Endothelial cell of umbilical vein (primary cell): ENCODE measurements at regions not wholly inside any gene's neighbourhood (a gene's known extent, or its start where the extent isn't known, plus 50 kb on each side); places are given as distances from the start of the nearest gene placed in this dataset.

Experiments
- BruUV-seq: library from RNA; stranded (reverse); fragments of 400-500 nt; replicated peaks from 2 replicates; lab custom pipeline; 2021; lab: Mats Ljungman, UMichigan
- CTCF ChIA-PET: fragments of 300-600, 350-600 bp; sonication (Branson Sonifier 250); formaldehyde crosslinking; loops from one replicate; lab custom pipeline; 2021; ENCODE audit warnings: antibody characterized with exemption, inconsistent platforms; lab: Charles Lee
- POLR2A ChIA-PET: fragments of 300-600, 350-600 bp; sonication (Branson Sonifier 250); formaldehyde crosslinking; loops from one replicate; lab custom pipeline; 2021; ENCODE audit warnings: antibody characterized with exemption, inconsistent platforms; lab: Charles Lee
- DNase-seq: peaks from one replicate; pipeline ENCODE4 v3.0.0-alpha.2; 2011; ENCODE audit warnings: low read depth, low spot score
- FAIRE-seq: peaks from 2 replicates; lab custom pipeline; 2011; peaks lifted over from hg19 to GRCh38; lab: Jason Lieb, UNC
- H2AFZ ChIP-seq: 2 replicates; pipeline ENCODE4 v1.6.0; 2012; ENCODE audit warnings: low read depth, low read length, control low read depth, inconsistent platforms
- H3K27ac ChIP-seq: 2 replicates; pipeline ENCODE4 v1.5.1; 2011; ENCODE audit warnings: low read depth, mild to moderate bottlenecking, control low read depth, low read length, moderate library complexity; ENCODE audit not compliant: insufficient read depth
- H3K27me3 ChIP-seq, 2 experiments: 2 replicates each; pipeline versions ENCODE4 v1.6.0 to v1.6.1; 2011; ENCODE audit warnings: low read length in 2 of 2, mixed read lengths in 1 of 2; ENCODE audit not compliant: control insufficient read depth in 2 of 2, insufficient read depth in 2 of 2
- H3K36me3 ChIP-seq, 2 experiments: 2 replicates in 1 of 2; 3 replicates in 1 of 2; pipeline ENCODE4 v1.5.1; 2011; ENCODE audit warnings: low read length in 2 of 2, mild to moderate bottlenecking in 1 of 2, moderate library complexity in 1 of 2; ENCODE audit not compliant: control insufficient read depth in 2 of 2, insufficient read depth in 2 of 2; ENCODE audit errors: extremely low read depth in 1 of 2
- H3K4me1 ChIP-seq: 3 replicates; pipeline ENCODE4 v1.5.1; 2011; ENCODE audit warnings: mild to moderate bottlenecking, low read length; ENCODE audit not compliant: control insufficient read depth, insufficient read depth; ENCODE audit errors: extremely low read depth
- H3K4me2 ChIP-seq: 2 replicates; pipeline ENCODE4 v1.6.1; 2011; ENCODE audit warnings: low read length, control low read depth, mixed read lengths; ENCODE audit not compliant: insufficient read depth
- H3K4me3 ChIP-seq, 3 experiments: fragments of 200-600 bp in 1 of 3; sonication (generic), shearing (Covaris generic) in 1 of 3; replicated peaks in 1 of 3; 2 replicates each; pipeline ENCODE4 v1.5.1; 2011 to 2016; ENCODE audit warnings: control low read depth in 3 of 3, low read length in 3 of 3, mild to moderate bottlenecking in 2 of 3, inconsistent platforms in 1 of 3, low read depth in 1 of 3, moderate library complexity in 1 of 3; ENCODE audit not compliant: insufficient read depth in 1 of 3
- H3K79me2 ChIP-seq: 2 replicates; pipeline ENCODE4 v1.6.0; 2012; ENCODE audit warnings: low read length, inconsistent platforms; ENCODE audit not compliant: control insufficient read depth, insufficient read depth
- H3K9ac ChIP-seq: replicated peaks from 2 replicates; pipeline ENCODE3; 2011; ENCODE audit warnings: low read length, control low read depth; ENCODE audit not compliant: insufficient read depth; ENCODE audit errors: extremely low read depth
- H3K9me1 ChIP-seq: replicated peaks from 3 replicates; pipeline ENCODE4 v1.6.0; 2011; ENCODE audit warnings: mild to moderate bottlenecking, low read length; ENCODE audit not compliant: control insufficient read depth, insufficient read depth; ENCODE audit errors: extremely low read depth
- H3K9me3 ChIP-seq: replicated peaks from 2 replicates; pipeline ENCODE4 v1.5.1; 2012; ENCODE audit warnings: low read length, inconsistent platforms; ENCODE audit not compliant: control insufficient read depth, insufficient read depth
- H4K20me1 ChIP-seq: replicated peaks from 2 replicates; pipeline ENCODE3; 2011; ENCODE audit warnings: mild to moderate bottlenecking, low read length; ENCODE audit not compliant: control insufficient read depth, insufficient read depth; ENCODE audit errors: extremely low read depth
- EZH2 ChIP-seq: IDR thresholded peaks from 2 replicates; pipeline ENCODE4 v1.6.1; 2012; ENCODE audit warnings: borderline replicate concordance, low read depth, mild to moderate bottlenecking, moderate library complexity, low read length, inconsistent platforms; ENCODE audit not compliant: severe bottlenecking
- FOS ChIP-seq: IDR thresholded peaks from 2 replicates; pipeline ENCODE4 v1.6.1; 2011; ENCODE audit warnings: mild to moderate bottlenecking, low read length, moderate library complexity, borderline replicate concordance; ENCODE audit not compliant: insufficient read depth
- GATA2 ChIP-seq: IDR thresholded peaks from 2 replicates; pipeline ENCODE4 v1.7.0; 2011; ENCODE audit warnings: low read depth, mild to moderate bottlenecking, moderate library complexity, mixed read lengths, low read length; ENCODE audit not compliant: insufficient read length, insufficient read depth
- JUN ChIP-seq: IDR thresholded peaks from 2 replicates; pipeline ENCODE4 v1.6.1; 2011; ENCODE audit warnings: borderline replicate concordance, low read depth; ENCODE audit not compliant: insufficient read length, insufficient read depth
- MAX ChIP-seq: IDR thresholded peaks from 2 replicates; pipeline ENCODE4 v1.6.1; 2011; ENCODE audit not compliant: insufficient read depth, insufficient read length
- MYC ChIP-seq: IDR thresholded peaks from one replicate; pipeline ENCODE4 v1.6.1; 2011; ENCODE audit warnings: mild to moderate bottlenecking, low read depth, low read length
- POLR2A ChIP-seq: IDR thresholded peaks from 2 replicates; pipeline ENCODE4 v1.6.1; 2012; ENCODE audit warnings: low read depth, mild to moderate bottlenecking, control low read depth, low read length
- POLR2AphosphoS5 ChIP-seq: IDR thresholded peaks from 2 replicates; pipeline ENCODE4 v1.6.1; 2012; ENCODE audit warnings: low read depth, mild to moderate bottlenecking, control low read depth, low read length, moderate library complexity; ENCODE audit not compliant: insufficient read depth
- dilution Hi-C: fragments of 300-500 bp; cut with MboI; formaldehyde crosslinking; loops from one replicate; pipeline ENCODE4 v1.15.0; 2019; ENCODE audit warnings: low sequenced_read_pairs; ENCODE audit not compliant: extremely low pct_ligation_motif_present
- intact Hi-C: fragments of 100-400 bp; cut with micrococcal nuclease; formaldehyde crosslinking; loops from one replicate; pipeline ENCODE4 v1.10.0; 2022
- TF ChIP-seq, protein P1 (sequence below), 2 donors: IDR thresholded peaks; 1 replicate in 1 of 2; 2 replicates in 1 of 2; pipeline ENCODE4 v1.5.1; 2011; ENCODE audit warnings: low read length in 2 of 2, mild to moderate bottlenecking in 2 of 2, moderate library complexity in 2 of 2, control low read depth in 1 of 2, inconsistent platforms in 1 of 2, low read depth in 1 of 2; ENCODE audit not compliant: insufficient read depth in 1 of 2; ENCODE audit errors: extremely low read depth in 1 of 2

- H3K9me1 ChIP-seq = no peaks in the 10 kb centered on the region
- H3K4me3 ChIP-seq = no peak overlapping the region
- H3K79me2 ChIP-seq = no peaks in the 10 kb centered on the region
- intact Hi-C loops = loop anchor here (5.0 to 10.0 kb wide), 4 partner anchors 313 to 642 kb away; no protein-coding TSS in a partner anchor
- CTCF ChIA-PET = no interaction called here
- POLR2A ChIA-PET = interaction anchor here (0.7 kb wide), 1 partner anchor 313 kb away, joined by 3 read pairs; no protein-coding TSS in a partner anchor
- BruUV-seq = no TSS peak
- dilution Hi-C loops = no loop called here
- H3K9me3 ChIP-seq = no peaks in the 10 kb centered on the region
- DNase-seq (peak; percentile 58), FAIRE-seq (peak; percentile 55)
- no peaks in the 10 kb centered on the region for H4K20me1 ChIP-seq
- H3K27me3 ChIP-seq = no peaks in the 10 kb centered on the region
- H3K36me3 ChIP-seq = no peaks in the 10 kb centered on the region
- H3K27ac ChIP-seq = no peak overlapping the region
- H3K9ac ChIP-seq = no peak overlapping the region
- TF ChIP-seq FOS = no peak
- no peak for TF ChIP-seq GATA2
- TF ChIP-seq EZH2 = no peak
- TF ChIP-seq POLR2AphosphoS5 = no peak
- TF ChIP-seq, protein P1, sequence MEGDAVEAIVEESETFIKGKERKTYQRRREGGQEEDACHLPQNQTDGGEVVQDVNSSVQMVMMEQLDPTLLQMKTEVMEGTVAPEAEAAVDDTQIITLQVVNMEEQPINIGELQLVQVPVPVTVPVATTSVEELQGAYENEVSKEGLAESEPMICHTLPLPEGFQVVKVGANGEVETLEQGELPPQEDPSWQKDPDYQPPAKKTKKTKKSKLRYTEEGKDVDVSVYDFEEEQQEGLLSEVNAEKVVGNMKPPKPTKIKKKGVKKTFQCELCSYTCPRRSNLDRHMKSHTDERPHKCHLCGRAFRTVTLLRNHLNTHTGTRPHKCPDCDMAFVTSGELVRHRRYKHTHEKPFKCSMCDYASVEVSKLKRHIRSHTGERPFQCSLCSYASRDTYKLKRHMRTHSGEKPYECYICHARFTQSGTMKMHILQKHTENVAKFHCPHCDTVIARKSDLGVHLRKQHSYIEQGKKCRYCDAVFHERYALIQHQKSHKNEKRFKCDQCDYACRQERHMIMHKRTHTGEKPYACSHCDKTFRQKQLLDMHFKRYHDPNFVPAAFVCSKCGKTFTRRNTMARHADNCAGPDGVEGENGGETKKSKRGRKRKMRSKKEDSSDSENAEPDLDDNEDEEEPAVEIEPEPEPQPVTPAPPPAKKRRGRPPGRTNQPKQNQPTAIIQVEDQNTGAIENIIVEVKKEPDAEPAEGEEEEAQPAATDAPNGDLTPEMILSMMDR (IDR thresholded peaks at IDR 0.05; ENCODE audit: extremely low read depth in 1 of 2, insufficient read depth in 1 of 2, low read depth in 1 of 2, low read length in 2 of 2) = no peak
- no peak for TF ChIP-seq JUN
- no peak for TF ChIP-seq POLR2A
- TF ChIP-seq MYC = no peak
- no peak for TF ChIP-seq MAX
- peaks cover 19% of the 10 kb centered on the region for H3K4me1 ChIP-seq
- H3K4me2 ChIP-seq = no peak overlapping the region
- no peak overlapping the region for H2AFZ ChIP-seq
Observed at GRCh38 chr16:64475627-64476351, 646.1 kb downstream of the CDH11 start.
